GM21619 (cell line): ENCODE measurements at regions not wholly inside any gene's neighbourhood (a gene's known extent, or its start where the extent isn't known, plus 50 kb on each side); places are given as distances from the start of the nearest gene placed in this dataset.
"Not testable (repeated sequence)": the region's sequence is repeated elsewhere in the genome, so short reads cannot be mapped to it uniquely, and the experiment has no call there.

Source experiments
- ATAC-seq: cut with Tn5 transposase; IDR thresholded peaks from one replicate; pipeline ENCODE4 v1.9.1; 2021; ENCODE audit not compliant: unreplicated experiment

- ATAC-seq = no peak
Measured at GRCh38 chr10:21406595-21407193, 118.8 kb downstream of the SKIDA1 start.

GRCh38 chr10:21405981-21406380 is 119.5 kb downstream of the SKIDA1 start:
- no peak for ATAC-seq

GRCh38 chr10:21403256-21404015 is 122.0 kb downstream of the SKIDA1 start:
- no peak for ATAC-seq

- no peak for ATAC-seq
Measured at GRCh38 chr10:21402606-21403083, 122.8 kb downstream of the SKIDA1 start.

GRCh38 chr10:21401196-21401595 is 124.3 kb downstream of the SKIDA1 start:
- no peak for ATAC-seq

- no peak for ATAC-seq
Measured at GRCh38 chr10:21399392-21400035, 126.0 kb downstream of the SKIDA1 start.

GRCh38 chr10:21398563-21399231 is 126.8 kb downstream of the SKIDA1 start:
- no peak for ATAC-seq

- ATAC-seq = no peak
Measured at GRCh38 chr10:21396889-21397288, 128.6 kb downstream of the SKIDA1 start.

- no peak for ATAC-seq
Measured at GRCh38 chr10:21393931-21394330, 131.6 kb downstream of the SKIDA1 start.

- ATAC-seq = no peak
Measured at GRCh38 chr10:21388589-21388988, 136.9 kb downstream of the SKIDA1 start.

GRCh38 chr10:21387868-21388267 is 137.6 kb downstream of the SKIDA1 start:
- no peak for ATAC-seq

- ATAC-seq = no peak
Measured at GRCh38 chr10:21385996-21386585, 139.4 kb downstream of the SKIDA1 start.

GRCh38 chr10:21385536-21385935 is 139.9 kb downstream of the SKIDA1 start:
- ATAC-seq = no peak

GRCh38 chr10:21379143-21379542 is 146.3 kb downstream of the SKIDA1 start:
- ATAC-seq = no peak

- not testable (repeated sequence) for ATAC-seq
Measured at GRCh38 chr10:21375274-21375673, 150.2 kb downstream of the SKIDA1 start.

GRCh38 chr10:21373881-21374280 is 151.6 kb downstream of the SKIDA1 start:
- ATAC-seq = not testable (repeated sequence)

GRCh38 chr10:21372651-21373410 is 152.7 kb downstream of the SKIDA1 start:
- ATAC-seq = peak; percentile 64

GRCh38 chr10:21369697-21370096 is 155.8 kb downstream of the SKIDA1 start:
- no peak for ATAC-seq

- no peak for ATAC-seq
Measured at GRCh38 chr10:21368728-21369425, 156.6 kb downstream of the SKIDA1 start.
